ENCODE measurements at regions not wholly inside any gene's neighbourhood (a gene's known extent, or its start where the extent isn't known, plus 50 kb on each side); places are given as distances from the start of the nearest gene placed in this dataset.
A peak's percentile ranks its signal among the peaks of the same experiment; 100 is the strongest.

DNA sequence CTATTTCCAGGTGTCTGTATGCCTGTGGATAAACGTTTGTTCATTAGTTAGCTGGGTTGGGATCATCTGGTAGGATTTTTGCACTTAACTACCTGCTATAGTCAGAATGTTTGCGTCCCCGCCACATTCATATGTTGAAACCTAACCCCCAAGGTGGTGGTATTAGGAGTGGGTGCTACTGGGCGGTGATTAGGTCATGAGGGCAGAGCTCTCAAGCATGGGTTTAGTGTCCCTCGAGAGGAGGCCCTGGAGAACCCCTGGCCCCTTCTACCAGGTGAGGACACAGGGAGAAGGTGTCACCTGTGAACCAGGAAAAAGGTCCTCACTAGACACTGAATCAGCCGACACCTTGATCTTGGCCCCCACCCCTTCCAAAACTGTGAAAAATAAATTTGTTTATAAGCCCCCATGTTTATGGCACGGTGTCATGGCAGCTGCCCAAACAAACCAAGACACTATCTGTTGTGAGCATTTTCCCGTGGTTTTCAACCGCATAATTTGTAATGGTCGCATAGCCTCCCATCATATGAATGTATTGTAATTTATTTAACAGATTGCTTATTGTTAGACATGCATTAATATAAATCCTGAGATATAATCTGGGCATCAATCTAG is 92.7 kb upstream of the TRIM2 start:
- H3K4me2 ChIP-seq = peak overlapping the region in 9 of 11 experiments; percentile 22 to 82 (median 74); a peak in 16 of 22 replicates
- H3K9ac ChIP-seq = peak overlapping the region in 1 of 11 experiments; percentile 6; a peak in 1 of 22 replicates
- H4K20me1 ChIP-seq = no peaks in the 10 kb centered on the region
- H3K27me3 ChIP-seq = peaks cover 0 to 20% (median 0%) of the 10 kb centered on the region in 11 experiments; a peak in 2 of 22 replicates
- H3K9me3 ChIP-seq (replicated peaks in 1 of 11) = peaks cover under 1 to 9% (median 4%) of the 10 kb centered on the region in 11 experiments; a peak in 15 of 22 replicates
- peaks cover 26 to 93% (median 68%) of the 10 kb centered on the region in 10 experiments for H3K4me1 ChIP-seq
- peak overlapping the region in 2 of 11 experiments; percentile 7 to 55; a peak in 3 of 22 replicates for H3K27ac ChIP-seq
- TF ChIP-seq Cebpa-rat (IDR thresholded peaks at IDR 0.05) = no peak
- H3K36me3 ChIP-seq = no peaks in the 10 kb centered on the region
- H3K4me3 ChIP-seq = no peak overlapping the region

- H3K4me3 ChIP-seq = no peak overlapping the region
- no peaks in the 10 kb centered on the region for H4K20me1 ChIP-seq
- TF ChIP-seq Cebpa-rat (IDR thresholded peaks at IDR 0.05) = no peak
- H3K36me3 ChIP-seq = no peaks in the 10 kb centered on the region
- H3K27ac ChIP-seq = peak overlapping the region in 2 of 11 experiments; percentile 12 to 55; a peak in 2 of 22 replicates
- peaks cover 0 to 20% (median 0%) of the 10 kb centered on the region in 11 experiments; a peak in 2 of 22 replicates for H3K27me3 ChIP-seq
- no peak overlapping the region; a peak in 1 of 22 replicates for H3K9ac ChIP-seq
- H3K4me2 ChIP-seq = peak overlapping the region in 10 of 11 experiments; percentile 4 to 82 (median 73); a peak in 18 of 22 replicates
- H3K4me1 ChIP-seq = peaks cover 27 to 93% (median 69%) of the 10 kb centered on the region in 10 experiments
- peaks cover 0 to 5% (median 0%) of the 10 kb centered on the region in 11 experiments; a peak in 1 of 22 replicates for H3K9me3 ChIP-seq (replicated peaks in 1 of 11)
Measured at GRCh38 chr4:153112041-153112441, 92.2 kb upstream of the TRIM2 start.

GRCh38 chr4:153113061-153113837 is 91.0 kb upstream of the TRIM2 start:
- H3K4me2 ChIP-seq = peak overlapping the region; percentile 54 to 82 (median 74)
- no peaks in the 10 kb centered on the region for H3K9me3 ChIP-seq (replicated peaks in 1 of 11)
- TF ChIP-seq Cebpa-rat (IDR thresholded peaks at IDR 0.05) = no peak
- no peak overlapping the region for H3K4me3 ChIP-seq
- H3K4me1 ChIP-seq = peaks cover 27 to 89% (median 70%) of the 10 kb centered on the region in 10 experiments
- peak overlapping the region in 1 of 11 experiments; percentile 55; a peak in 1 of 22 replicates for H3K27ac ChIP-seq
- H3K9ac ChIP-seq = no peak overlapping the region
- no peaks in the 10 kb centered on the region for H4K20me1 ChIP-seq
- H3K36me3 ChIP-seq = no peaks in the 10 kb centered on the region
- H3K27me3 ChIP-seq = peaks cover 0 to 20% (median 0%) of the 10 kb centered on the region in 11 experiments; a peak in 2 of 22 replicates

DNA sequence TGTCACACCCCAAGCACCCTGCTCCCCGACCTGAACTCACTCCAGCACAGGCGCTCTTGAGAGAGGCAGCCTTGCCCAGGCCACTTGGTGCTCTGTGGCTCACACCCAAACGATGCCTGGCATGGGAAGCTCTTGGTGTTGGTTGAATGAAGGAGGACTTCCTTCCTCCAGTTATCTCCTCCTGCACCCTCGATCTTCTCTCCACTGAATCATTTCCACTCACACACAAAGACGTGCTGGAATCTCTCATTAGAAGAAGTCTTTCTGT is 90.5 kb upstream of the TRIM2 start:
- Histone ChIP-seq H3K9me3 (replicated peaks in 1 of 11) (no peaks in the 10 kb centered on the region), H3K4me2 (peak overlapping the region; percentile 54 to 82 (median 74)), H3K27me3 (peaks cover 0 to 20% (median 0%) of the 10 kb centered on the region in 11 experiments; a peak in 2 of 22 replicates), H4K20me1 (no peaks in the 10 kb centered on the region), H3K36me3 (no peaks in the 10 kb centered on the region), H3K9ac (no peak overlapping the region), H3K4me1 (peaks cover 27 to 85% (median 70%) of the 10 kb centered on the region in 10 experiments), H3K27ac (no peak overlapping the region), H3K4me3 (no peak overlapping the region)
- no peak for TF ChIP-seq Cebpa-rat (IDR thresholded peaks at IDR 0.05)

GRCh38 chr4:153114771-153115321 is 89.4 kb upstream of the TRIM2 start:
- H3K36me3 ChIP-seq = no peaks in the 10 kb centered on the region
- no peak for TF ChIP-seq Cebpa-rat (IDR thresholded peaks at IDR 0.05)
- peak overlapping the region; percentile 56 to 94 (median 80); a peak in 21 of 22 replicates for H3K4me2 ChIP-seq
- H3K4me3 ChIP-seq = no peak overlapping the region
- no peak overlapping the region for H3K27ac ChIP-seq
- peaks cover 0 to 20% (median 0%) of the 10 kb centered on the region in 11 experiments; a peak in 2 of 22 replicates for H3K27me3 ChIP-seq
- H3K4me1 ChIP-seq = peaks cover 27 to 75% (median 65%) of the 10 kb centered on the region in 10 experiments
- H3K9ac ChIP-seq = no peak overlapping the region
- no peaks in the 10 kb centered on the region for H3K9me3 ChIP-seq (replicated peaks in 1 of 11)
- no peaks in the 10 kb centered on the region for H4K20me1 ChIP-seq

DNA sequence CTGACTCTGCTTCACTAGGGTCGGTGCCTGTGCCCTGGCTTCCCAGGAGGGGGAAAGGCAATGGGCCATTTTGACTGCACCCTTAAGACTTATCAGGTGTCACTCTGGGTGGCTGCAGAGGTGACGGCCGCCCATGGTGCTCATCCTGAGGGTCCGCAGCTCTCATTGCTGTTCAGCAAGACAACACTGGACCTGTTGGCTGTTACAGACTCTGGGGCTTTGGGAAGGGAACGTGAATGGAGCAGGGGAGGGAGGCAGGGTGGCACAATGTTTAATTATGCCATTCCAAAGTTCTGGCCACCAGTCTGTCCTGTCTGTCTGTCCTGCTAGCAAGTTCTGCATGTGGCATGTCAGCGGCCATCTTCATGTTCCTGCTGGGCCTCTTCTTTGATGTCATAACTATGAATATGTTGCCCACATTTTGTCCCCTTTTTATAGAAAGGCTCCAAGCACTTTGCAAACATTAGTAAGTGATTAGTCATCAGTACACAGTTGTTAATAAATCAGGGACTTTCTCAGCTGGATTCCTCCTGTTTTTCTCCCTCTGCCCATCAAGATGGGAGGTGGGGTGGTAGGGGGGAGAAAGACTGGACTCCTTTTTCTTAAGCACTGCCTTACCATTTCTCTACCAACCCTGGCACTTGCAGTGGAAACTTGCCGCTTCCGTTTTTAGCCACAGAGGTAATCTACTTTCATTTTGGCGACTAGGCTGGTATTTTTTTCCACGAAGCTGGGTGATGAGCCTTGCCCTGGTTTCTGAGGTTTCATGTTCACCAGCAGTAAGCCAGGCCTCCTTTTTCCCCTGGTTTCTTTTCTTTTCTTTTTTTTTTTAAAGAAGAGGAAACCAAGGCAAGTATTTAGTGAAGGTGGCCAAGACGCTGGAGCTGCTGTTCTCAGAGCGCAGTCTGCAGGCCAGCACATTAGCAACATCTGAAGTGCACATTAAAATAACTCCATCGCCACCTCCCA is 88.6 kb upstream of the TRIM2 start:
- peak overlapping the region; percentile 56 to 94 (median 80) for H3K4me2 ChIP-seq
- peaks cover 0 to 20% (median 0%) of the 10 kb centered on the region in 11 experiments; a peak in 2 of 22 replicates for H3K27me3 ChIP-seq
- no peaks in the 10 kb centered on the region for H3K9me3 ChIP-seq (replicated peaks in 1 of 11)
- peak overlapping the region in 8 of 11 experiments; percentile 1 to 63 (median 42); a peak in 10 of 22 replicates for H3K9ac ChIP-seq
- peaks cover 27 to 67% (median 61%) of the 10 kb centered on the region in 10 experiments for H3K4me1 ChIP-seq
- H4K20me1 ChIP-seq = no peaks in the 10 kb centered on the region
- H3K4me3 ChIP-seq = peak overlapping the region in 9 of 10 experiments; percentile 1 to 62 (median 40); a peak in 14 of 20 replicates
- H3K27ac ChIP-seq = peak overlapping the region in 6 of 11 experiments; percentile 1 to 50 (median 22); a peak in 5 of 22 replicates
- TF ChIP-seq Cebpa-rat (IDR thresholded peaks at IDR 0.05) = no peak
- H3K36me3 ChIP-seq = no peaks in the 10 kb centered on the region

DNA sequence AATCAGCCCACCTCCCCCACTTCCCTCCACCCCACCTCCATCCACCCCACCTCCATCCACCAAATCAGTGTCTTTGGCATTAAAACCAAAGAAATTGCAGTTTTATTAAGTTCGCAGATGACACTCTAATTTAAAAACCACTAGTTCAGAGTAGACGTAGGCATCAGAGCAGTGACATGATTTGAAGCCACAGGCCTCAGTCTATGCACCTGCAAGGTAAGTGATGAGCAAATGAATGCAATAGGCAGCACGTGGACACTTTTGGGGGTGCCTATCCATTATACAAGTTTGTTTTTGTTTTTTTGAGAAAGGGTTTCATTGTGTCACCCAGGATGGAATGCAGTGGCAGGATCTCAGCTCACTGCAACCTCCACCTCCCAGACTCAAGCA is 88.0 kb upstream of the TRIM2 start:
- Histone ChIP-seq H3K36me3 (no peaks in the 10 kb centered on the region), H3K4me3 (peak overlapping the region in 7 of 10 experiments; percentile 1 to 62 (median 40); a peak in 10 of 20 replicates), H3K4me1 (peaks cover 27 to 60% (median 54%) of the 10 kb centered on the region in 10 experiments), H3K27me3 (peaks cover 0 to 20% (median 0%) of the 10 kb centered on the region in 11 experiments; a peak in 2 of 22 replicates), H3K9me3 (replicated peaks in 1 of 11) (no peaks in the 10 kb centered on the region), H3K4me2 (peak overlapping the region; percentile 56 to 94 (median 80)), H4K20me1 (no peaks in the 10 kb centered on the region), H3K9ac (peak overlapping the region in 3 of 11 experiments; percentile 20 to 63 (median 41); a peak in 5 of 22 replicates), H3K27ac (peak overlapping the region in 2 of 11 experiments; percentile 3 to 26; a peak in 1 of 22 replicates)
- TF ChIP-seq Cebpa-rat (IDR thresholded peaks at IDR 0.05) = no peak

DNA sequence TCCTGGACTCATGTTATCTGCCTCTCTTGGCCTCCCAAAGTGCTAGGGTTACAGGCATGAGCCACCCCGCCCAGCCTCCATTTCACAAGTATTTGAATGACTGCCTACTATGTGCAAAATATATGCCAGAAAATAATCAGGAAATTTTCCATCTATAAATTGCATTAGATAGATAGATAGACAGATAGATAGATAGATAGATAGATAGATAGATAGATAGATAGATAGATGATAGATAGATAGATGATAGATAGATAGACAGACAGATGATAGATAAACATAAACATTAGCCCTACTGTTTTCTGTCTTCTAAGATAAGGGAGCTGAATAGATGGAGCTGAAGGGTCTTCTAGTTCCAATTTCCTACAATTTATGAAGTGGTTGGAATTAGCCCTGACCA is 87.4 kb upstream of the TRIM2 start:
- TF ChIP-seq Cebpa-rat (IDR thresholded peaks at IDR 0.05) = no peak
- peaks cover 27 to 55% (median 49%) of the 10 kb centered on the region in 10 experiments for H3K4me1 ChIP-seq

More for the DNA sequence above, 87.4 kb upstream of the TRIM2 start:
- Histone ChIP-seq H3K36me3 (no peaks in the 10 kb centered on the region), H3K4me2 (peak overlapping the region; percentile 56 to 94 (median 80); a peak in 19 of 22 replicates), H3K27ac (no peak overlapping the region), H3K9ac (no peak overlapping the region), H4K20me1 (no peaks in the 10 kb centered on the region), H3K4me3 (no peak overlapping the region), H3K27me3 (peaks cover 0 to 20% (median 0%) of the 10 kb centered on the region in 11 experiments; a peak in 2 of 22 replicates), H3K9me3 (replicated peaks in 1 of 11) (no peaks in the 10 kb centered on the region)
